ENCODE measurements at regions not wholly inside any gene's neighbourhood (a gene's known extent, or its start where the extent isn't known, plus 50 kb on each side); places are given as distances from the start of the nearest gene placed in this dataset.

DNA sequence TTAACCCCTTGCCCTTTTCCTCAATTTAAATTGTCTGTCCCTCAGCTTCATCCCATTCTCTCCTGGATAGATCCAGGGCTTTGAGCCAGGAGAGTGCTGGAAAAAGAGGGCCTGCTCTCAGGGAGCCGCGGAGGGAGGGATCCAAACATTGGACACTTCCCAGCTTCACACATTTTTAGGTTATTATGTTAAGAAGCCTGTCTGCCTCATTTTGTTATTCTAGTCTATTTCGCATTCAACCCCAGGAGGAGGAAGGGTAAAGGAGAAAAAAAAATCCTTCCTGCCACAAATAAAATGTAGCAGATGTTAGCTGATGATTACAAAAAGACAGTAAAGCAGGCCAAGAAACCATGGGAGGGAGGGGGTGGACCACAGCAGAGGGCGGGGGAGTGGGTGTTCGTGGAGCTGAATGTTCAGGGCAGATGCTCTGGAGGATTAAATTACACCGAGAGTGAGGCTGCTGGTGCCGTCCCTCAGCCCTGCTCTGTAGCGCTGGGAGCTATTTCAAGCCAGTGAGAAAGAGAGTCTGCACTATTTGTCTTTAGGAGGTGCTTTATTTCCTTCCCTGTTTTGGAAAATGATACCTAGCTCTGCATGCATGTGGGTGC lies 60.6 kb upstream of the ZFR start:
- no peaks in the 10 kb centered on the region for H3K27me3 ChIP-seq (replicated peaks; ENCODE audit: insufficient read depth)
- no peak overlapping the region for H3K4me3 ChIP-seq
- WGBS: 4% methylated on average over 8 of the region's 8 CpGs
- DNase-seq (ENCODE audit: low spot score): peak; percentile 13
- H3K36me3 ChIP-seq: no peaks in the 10 kb centered on the region
- TF ChIP-seq POLR2A (IDR thresholded peaks at IDR 0.05) (no peak), POLR2AphosphoS5 (IDR thresholded peaks at IDR 0.05) (no peak)
- TF ChIP-seq, protein P1, sequence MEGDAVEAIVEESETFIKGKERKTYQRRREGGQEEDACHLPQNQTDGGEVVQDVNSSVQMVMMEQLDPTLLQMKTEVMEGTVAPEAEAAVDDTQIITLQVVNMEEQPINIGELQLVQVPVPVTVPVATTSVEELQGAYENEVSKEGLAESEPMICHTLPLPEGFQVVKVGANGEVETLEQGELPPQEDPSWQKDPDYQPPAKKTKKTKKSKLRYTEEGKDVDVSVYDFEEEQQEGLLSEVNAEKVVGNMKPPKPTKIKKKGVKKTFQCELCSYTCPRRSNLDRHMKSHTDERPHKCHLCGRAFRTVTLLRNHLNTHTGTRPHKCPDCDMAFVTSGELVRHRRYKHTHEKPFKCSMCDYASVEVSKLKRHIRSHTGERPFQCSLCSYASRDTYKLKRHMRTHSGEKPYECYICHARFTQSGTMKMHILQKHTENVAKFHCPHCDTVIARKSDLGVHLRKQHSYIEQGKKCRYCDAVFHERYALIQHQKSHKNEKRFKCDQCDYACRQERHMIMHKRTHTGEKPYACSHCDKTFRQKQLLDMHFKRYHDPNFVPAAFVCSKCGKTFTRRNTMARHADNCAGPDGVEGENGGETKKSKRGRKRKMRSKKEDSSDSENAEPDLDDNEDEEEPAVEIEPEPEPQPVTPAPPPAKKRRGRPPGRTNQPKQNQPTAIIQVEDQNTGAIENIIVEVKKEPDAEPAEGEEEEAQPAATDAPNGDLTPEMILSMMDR (IDR thresholded peaks at IDR 0.05): no peak
- H3K27ac ChIP-seq: peak overlapping the region in 1 of 2 donors; percentile 27
- intact Hi-C loops (cut with DNase I): no loop called here
- H3K4me1 ChIP-seq (replicated peaks): no peaks in the 10 kb centered on the region
- H3K9me3 ChIP-seq: no peaks in the 10 kb centered on the region

DNA sequence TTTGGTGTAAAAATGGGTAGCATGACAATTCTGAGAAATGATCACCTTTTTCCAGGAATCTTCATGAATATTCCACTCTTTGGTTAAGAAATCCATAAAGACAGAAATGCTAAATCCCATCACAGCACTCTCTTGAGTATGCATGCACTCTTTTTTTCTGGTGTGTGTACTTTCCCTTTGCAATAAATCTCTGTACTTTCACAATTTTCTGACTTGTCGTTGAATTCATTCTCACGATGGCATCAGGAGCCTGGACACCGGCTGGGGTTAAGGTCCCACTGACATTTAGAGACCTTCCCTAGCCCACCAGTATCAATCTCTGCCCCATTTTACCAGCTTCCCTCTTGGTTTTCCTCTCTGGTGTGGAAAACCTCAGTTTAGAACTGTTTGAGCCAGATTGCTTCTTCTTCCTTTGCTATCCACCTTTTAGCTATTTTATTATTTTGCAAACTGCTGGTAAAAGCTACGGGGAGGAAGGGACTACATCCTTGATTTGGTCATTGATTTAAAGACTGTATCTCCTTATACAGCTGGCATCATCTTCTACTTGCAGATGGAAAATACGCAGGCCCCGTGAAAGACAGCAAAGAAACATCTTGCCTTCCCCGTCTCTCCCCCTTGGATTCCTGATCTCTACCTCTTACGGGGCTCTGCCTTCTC lies 59.9 kb upstream of the ZFR start:
- TF ChIP-seq POLR2AphosphoS5 (IDR thresholded peaks at IDR 0.05) (no peak), POLR2A (IDR thresholded peaks at IDR 0.05) (no peak)
- TF ChIP-seq, protein P1 (IDR thresholded peaks at IDR 0.05): no peak
- no peak for DNase-seq (ENCODE audit: low spot score)
- Histone ChIP-seq H3K36me3 (no peaks in the 10 kb centered on the region), H3K4me1 (replicated peaks) (no peaks in the 10 kb centered on the region), H3K27me3 (replicated peaks; ENCODE audit: insufficient read depth) (no peaks in the 10 kb centered on the region), H3K4me3 (no peak overlapping the region), H3K9me3 (no peaks in the 10 kb centered on the region), H3K27ac (peak overlapping the region in 1 of 2 donors; percentile 27)
- intact Hi-C loops (cut with DNase I): no loop called here
- 16% methylated on average over 8 of the region's 8 CpGs for WGBS

DNA sequence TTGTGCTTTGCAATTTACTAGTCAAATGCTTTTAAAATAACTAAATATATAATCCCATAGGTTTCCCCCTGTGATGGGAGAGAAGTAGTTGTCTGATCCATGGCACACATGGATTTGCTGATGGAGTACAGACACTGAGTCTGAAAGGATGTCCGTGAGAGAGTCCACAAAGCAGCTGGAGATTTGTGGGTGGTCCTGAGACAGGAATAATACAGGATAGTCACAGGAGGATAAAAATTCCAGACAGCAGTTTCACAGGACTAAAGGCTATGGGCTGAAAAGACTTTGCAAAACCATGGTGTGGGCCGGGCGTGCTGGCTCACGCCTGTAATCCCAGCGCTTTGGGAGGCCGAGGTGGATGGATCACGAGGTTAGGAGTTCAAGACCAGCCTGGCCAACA lies 58.7 kb upstream of the ZFR start:
- no peak for DNase-seq (ENCODE audit: low spot score)
- H3K4me1 ChIP-seq (replicated peaks): no peaks in the 10 kb centered on the region
- H3K36me3 ChIP-seq: no peaks in the 10 kb centered on the region
- no peaks in the 10 kb centered on the region for H3K27me3 ChIP-seq (replicated peaks; ENCODE audit: insufficient read depth)
- H3K4me3 ChIP-seq: no peak overlapping the region
- no peak overlapping the region for H3K27ac ChIP-seq
- intact Hi-C loops (cut with DNase I): no loop called here
- no peak for TF ChIP-seq POLR2AphosphoS5 (IDR thresholded peaks at IDR 0.05)
- TF ChIP-seq, protein P1 (IDR thresholded peaks at IDR 0.05): no peak
- TF ChIP-seq POLR2A (IDR thresholded peaks at IDR 0.05): no peak
- WGBS: 79% methylated on average over 7 of the region's 7 CpGs
- H3K9me3 ChIP-seq: no peaks in the 10 kb centered on the region

DNA sequence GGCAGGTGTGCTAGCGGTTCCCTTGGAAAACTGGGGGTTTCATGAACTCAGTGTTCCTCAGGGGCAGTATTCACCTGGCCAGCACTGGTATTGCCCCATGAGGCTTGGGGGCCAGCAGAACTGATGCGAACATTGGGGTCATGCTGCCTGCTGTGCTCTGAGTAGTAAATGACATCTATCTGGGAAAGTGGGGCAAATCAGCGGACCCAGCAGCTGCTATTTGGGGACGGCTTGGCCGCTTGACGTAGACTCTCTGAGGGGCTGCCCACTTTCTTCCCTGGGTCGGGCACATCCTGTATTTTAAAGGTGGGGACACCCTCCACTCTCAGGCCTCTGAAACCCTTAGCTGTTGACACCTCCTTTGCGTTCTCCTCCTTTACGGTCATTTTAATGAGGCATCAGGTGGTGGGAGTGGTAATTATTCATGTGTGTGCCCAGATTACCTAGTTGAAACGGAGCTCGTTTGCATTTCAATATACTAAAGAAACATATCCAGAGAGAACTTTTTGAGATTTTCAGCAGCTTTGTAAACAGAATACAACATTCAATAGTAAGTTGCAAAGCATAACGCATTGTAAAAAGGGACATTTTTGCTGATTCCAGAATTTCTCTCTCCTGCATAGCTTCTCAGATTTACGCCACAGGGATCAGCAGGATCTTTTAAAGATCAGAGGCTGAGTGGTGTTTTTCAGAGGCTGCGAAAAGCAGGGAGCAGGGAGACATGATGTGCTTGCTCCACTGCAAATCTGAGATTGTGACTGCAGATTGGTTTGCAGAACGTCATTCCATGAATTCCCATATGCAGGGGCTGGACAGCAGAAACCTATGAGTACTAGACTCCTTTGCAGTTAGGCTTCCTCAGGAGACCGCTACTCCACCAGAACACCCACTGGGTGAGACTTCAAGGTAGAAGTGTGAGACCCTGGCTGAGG lies 56.8 kb upstream of the ZFR start:
- no peaks in the 10 kb centered on the region for H3K27me3 ChIP-seq (replicated peaks; ENCODE audit: insufficient read depth)
- TF ChIP-seq POLR2AphosphoS5 (IDR thresholded peaks at IDR 0.05) (no peak), POLR2A (IDR thresholded peaks at IDR 0.05) (no peak)
- TF ChIP-seq, protein P1 (IDR thresholded peaks at IDR 0.05): no peak
- no peaks in the 10 kb centered on the region for H3K9me3 ChIP-seq
- H3K27ac ChIP-seq: no peak overlapping the region
- H3K4me1 ChIP-seq (replicated peaks): no peaks in the 10 kb centered on the region
- DNase-seq (ENCODE audit: low spot score): no peak
- WGBS: 75% methylated on average over 16 of the region's 16 CpGs
- H3K36me3 ChIP-seq: no peaks in the 10 kb centered on the region
- intact Hi-C loops (cut with DNase I): no loop called here
- H3K4me3 ChIP-seq: no peak overlapping the region
